SK-MEL-5 (cell line): ENCODE measurements at regions not wholly inside any gene's neighbourhood (a gene's known extent, or its start where the extent isn't known, plus 50 kb on each side); places are given as distances from the start of the nearest gene placed in this dataset.
"Not testable (repeated sequence)": the region's sequence is repeated elsewhere in the genome, so short reads cannot be mapped to it uniquely, and the experiment has no call there.

Experiments
- DNase-seq: peaks from one replicate; pipeline ENCODE4 v3.0.0-alpha.2; 2016; ENCODE audit warnings: low read depth, low spot score
- in situ Hi-C: cut with HindIII; loops from 2 replicates; pipeline ENCODE4 v1.10.0; 2016; ENCODE audit warnings: low sequenced_read_pairs, high pct_unique_total_duplicates, low pct_unique_long_range_greater_than_20kb

- in situ Hi-C loops = no loop called here
- DNase-seq = no peak
These were observed 209.3 kb downstream of the PALM2AKAP2 start for GRCh38 chr9:109989296-109989695.

GRCh38 chr9:109990541-109990940, 210.5 kb downstream of the PALM2AKAP2 start:
- in situ Hi-C loops = no loop called here
- DNase-seq = no peak

DNA sequence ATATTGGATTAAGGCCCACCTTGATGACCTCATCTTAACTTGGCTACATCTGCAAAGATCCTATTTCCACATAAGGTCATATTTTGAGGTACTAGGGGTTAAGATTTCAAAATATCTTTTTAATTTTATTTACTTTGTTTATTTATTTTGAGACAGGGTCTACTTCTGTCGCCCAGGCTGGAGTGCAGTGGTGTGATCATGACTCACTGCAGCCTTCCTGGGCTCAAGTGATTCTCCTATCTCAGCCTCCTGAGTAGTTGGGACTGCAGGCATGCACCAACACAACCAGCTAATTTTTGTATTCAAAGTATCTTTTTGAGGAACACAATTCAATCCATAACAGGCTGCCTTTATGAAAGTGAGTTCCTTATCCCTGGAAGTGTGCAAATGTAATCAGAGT, 212.3 kb downstream of the PALM2AKAP2 start:
- in situ Hi-C loops = no loop called here
- DNase-seq = no peak

GRCh38 chr9:109993250-109993978, 213.4 kb downstream of the PALM2AKAP2 start:
- in situ Hi-C loops = no loop called here
- no peak for DNase-seq

DNA sequence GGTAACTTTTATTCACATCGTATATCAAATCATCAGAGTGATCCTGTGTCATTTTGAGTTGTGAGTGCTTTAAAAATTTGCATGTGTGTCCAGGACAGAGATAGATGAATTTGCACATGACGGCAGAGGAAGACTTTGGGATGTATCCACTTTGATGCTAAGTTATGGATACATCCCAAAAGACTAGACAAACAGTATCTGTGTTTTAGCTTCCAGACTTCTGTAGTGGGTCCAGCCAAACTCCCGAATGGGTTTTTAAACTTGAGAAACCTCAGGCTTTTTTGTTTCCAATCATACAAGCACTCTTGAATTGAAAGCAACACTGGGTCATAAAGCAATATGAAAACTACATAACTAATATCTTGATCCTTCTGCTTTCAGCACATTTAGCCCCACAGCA, 213.8 kb downstream of the C9orf152 start:
- no peak for DNase-seq
- in situ Hi-C loops = no loop called here

DNA sequence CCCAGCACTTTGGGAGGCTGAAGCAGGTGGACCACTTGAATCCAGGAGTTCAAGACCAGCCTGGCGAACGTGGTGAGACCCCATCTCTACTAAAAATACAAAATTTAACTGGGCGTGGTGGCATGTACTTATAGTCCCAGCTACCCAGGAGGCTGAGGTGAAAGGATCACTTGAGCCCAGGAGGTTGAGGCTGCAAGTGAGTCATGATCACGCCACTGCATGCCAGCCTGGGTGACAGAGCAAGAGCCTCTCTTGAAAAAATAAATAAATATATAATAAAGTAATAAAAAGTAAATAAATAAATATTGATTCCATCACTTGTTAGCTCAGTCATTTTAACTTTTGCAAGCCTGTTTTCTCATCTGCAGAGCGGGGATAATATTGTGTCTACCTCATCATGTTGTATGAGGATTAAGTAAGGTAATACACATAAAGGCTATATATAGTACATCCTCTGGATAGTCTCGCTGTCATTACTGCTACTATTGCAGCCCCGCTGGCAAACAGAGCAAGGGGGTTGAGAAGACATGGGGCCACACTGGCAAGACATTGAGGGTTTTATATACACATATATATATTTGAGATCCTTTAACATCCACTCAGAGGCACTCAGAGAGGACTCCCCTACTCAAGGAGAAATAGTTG, 210.9 kb downstream of the C9orf152 start:
- in situ Hi-C loops = no loop called here
- DNase-seq = no peak

GRCh38 chr9:109997682-109998081, 210.3 kb downstream of the C9orf152 start:
- in situ Hi-C loops = no loop called here

DNA sequence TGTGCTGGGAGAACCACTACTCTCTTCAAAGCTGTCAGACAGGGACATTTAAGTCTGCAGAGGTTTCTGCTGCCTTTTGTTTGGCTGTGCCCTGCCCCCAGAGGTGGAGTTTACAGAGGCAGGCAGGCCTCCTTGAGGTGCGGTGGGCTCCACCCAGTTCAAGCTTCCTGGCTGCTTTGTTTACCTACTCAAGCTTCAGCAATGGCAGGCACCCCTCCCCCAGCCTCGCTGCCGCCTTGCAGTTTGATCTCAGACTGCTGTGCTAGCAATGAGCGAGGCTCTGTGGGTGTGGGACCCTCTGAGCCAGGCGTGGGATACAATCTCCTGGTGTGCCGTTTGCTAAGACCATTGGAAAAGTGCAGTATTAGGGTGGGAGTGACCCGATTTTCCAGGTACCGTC, 202.4 kb downstream of the C9orf152 start:
- in situ Hi-C loops = not testable (repeated sequence)

More at GRCh38 chr9:109997682-109998081, 210.3 kb downstream of the C9orf152 start:
- DNase-seq = no peak

GRCh38 chr9:110006657-110007056, 201.3 kb downstream of the C9orf152 start:
- no peak for DNase-seq
- in situ Hi-C loops = no loop called here

More for the DNA sequence above, 202.4 kb downstream of the C9orf152 start:
- DNase-seq = not testable (repeated sequence)

DNA sequence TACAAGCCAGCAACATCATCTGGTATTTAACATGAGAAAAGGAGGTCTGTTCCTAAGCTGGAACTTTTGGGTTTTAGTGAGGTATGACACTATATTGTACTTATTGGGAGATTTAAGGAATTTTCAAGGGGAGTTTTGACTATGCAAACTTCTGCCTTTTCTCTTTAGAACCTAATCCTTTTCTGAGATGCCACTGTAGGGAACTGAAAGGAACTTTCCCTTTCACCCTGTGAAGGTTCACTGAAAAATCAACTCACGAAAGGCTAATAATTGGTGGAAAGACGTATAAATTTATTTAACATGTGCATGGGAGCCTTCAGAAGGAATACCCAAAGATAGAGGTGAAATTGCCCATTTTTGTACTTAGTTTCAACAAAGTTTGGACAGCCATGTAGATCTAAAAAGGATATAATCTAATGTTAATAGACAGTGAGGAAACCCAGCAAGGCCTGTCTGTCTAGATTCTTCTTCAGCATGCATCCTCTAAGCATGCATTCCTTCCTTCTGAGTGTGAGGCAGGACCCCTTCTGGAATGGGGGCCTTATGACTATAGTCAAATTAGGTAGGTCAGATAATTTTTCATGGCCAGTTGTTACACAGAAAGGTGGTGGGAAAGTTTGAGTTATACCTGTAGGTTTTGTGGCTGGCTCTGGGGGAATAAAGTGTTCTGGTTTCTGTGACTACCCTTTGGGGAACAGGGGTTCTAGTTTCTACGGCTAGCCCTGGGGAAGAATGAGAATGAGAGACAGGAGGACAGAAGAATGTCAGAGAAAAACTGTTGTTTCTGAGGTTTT, 200.3 kb downstream of the C9orf152 start:
- no peak for DNase-seq
- in situ Hi-C loops = no loop called here

GRCh38 chr9:110008663-110009062, 199.3 kb downstream of the C9orf152 start:
- in situ Hi-C loops = no loop called here
- no peak for DNase-seq

DNA sequence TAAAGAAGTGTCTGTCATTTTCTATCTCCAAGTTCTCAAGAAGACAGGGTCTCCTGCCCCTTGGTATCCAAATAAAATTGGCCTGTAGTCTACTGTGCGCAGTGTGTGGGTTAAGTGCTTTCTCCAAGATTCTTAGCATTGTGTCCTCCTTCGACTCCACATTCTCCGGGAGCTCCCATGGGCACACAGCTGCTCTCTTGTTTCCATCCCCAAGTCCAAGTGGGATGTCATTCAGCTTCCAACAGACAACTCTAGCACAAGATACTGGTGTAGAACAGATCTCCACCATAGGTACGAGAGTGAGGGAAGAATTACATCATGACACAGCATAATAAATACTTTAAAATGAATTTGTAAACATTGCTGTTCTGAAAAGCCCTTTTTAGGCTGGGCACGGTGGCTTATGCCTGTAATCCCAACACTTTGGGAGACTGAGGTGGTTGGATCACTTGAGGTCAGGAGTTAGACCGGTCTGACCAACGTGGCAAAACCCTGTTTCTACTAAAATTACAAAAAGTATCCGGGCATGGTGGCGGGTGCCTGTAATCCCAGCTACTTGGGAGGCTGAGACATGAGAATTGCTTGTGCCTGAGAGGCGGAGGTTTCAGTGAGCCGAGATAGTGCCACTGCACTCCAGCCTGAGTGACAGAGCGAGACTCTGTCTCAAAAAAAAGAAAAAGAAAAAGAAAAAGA, 196.2 kb downstream of the C9orf152 start:
- no peak for DNase-seq
- in situ Hi-C loops = no loop called here

GRCh38 chr9:110013064-110013463, 194.9 kb downstream of the C9orf152 start:
- in situ Hi-C loops = no loop called here
- no peak for DNase-seq

- no peak for DNase-seq
- in situ Hi-C loops = no loop called here
These were observed 192.2 kb downstream of the C9orf152 start for GRCh38 chr9:110015759-110016158.

- peak; percentile 29 for DNase-seq
- in situ Hi-C loops = no loop called here
These were observed 191.6 kb downstream of the C9orf152 start for GRCh38 chr9:110016340-110016739.

GRCh38 chr9:110020216-110020615, 187.7 kb downstream of the C9orf152 start:
- in situ Hi-C loops, DNase-seq: not testable (repeated sequence)

- in situ Hi-C loops = no loop called here
- no peak for DNase-seq
These were observed 186.1 kb downstream of the C9orf152 start for GRCh38 chr9:110021891-110022290.

DNA sequence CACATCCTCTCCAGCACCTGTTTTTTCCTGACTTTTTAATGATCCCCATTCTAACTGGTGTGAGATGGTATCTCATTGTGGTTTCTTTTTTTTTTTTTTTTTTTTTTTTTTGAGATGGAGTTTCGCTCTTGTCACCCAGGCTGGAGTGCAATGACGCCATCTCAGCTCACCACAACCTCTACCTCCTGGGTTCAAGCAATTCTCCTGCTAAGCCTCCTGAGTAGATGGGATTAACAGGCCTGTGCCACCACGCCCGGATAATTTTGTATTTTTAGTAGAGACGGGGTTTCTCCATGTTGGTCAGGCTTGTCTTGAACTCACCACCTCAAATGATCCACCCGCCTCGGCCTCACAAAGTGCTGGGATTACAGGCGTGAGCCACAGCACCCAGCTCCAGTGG, 184.7 kb downstream of the C9orf152 start:
- in situ Hi-C loops, DNase-seq: not testable (repeated sequence)
